ENCODE measurements at regions not wholly inside any gene's neighbourhood (a gene's known extent, or its start where the extent isn't known, plus 50 kb on each side); places are given as distances from the start of the nearest gene placed in this dataset.

DNA sequence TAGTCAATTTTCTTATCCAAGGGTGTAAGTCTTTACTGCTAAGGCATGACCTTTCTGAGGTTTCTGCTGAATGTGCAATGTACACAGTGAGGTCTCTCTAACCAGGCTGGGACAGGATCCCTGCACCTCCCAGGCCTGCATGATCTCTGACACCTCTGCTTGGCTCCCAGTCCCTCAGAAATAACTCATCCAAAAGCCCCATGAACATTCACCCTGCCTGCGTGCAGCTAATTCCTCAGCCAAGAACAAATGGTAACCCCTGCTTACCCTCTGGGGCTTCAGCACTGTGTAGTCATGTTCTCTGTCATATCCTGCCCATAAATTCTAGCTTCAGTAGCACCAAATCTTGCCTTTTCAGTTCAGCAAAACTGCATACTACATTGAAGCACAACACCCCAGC lies 1146.3 kb upstream of the MIR17HG start:
- no peak overlapping the region for H2AFZ ChIP-seq (ENCODE audit: low read depth, low read length, poor library complexity, severe bottlenecking)
- H3K79me2 ChIP-seq (ENCODE audit: insufficient read depth, low read length), result no peaks in the 10 kb centered on the region
- H3K4me2 ChIP-seq (ENCODE audit: low read length), result no peak overlapping the region
- DNase-seq (ENCODE audit: low read depth, low spot score) (no peak), ATAC-seq (no peak)
- intact Hi-C loops (cut with micrococcal nuclease), result no loop called here
- RAD21 ChIA-PET (ENCODE audit: low non-redundant PET in 1 of 2, low total read pairs in 2 of 2, uncharacterized antibody in 2 of 2, unreplicated experiment in 2 of 2), result no interaction called here
- H3K4me3 ChIP-seq (replicated peaks in 1 of 2; ENCODE audit: low read depth in 1 of 2, low read length in 2 of 2), result no peak overlapping the region
- no peaks in the 10 kb centered on the region for H3K27me3 ChIP-seq (ENCODE audit: insufficient read depth, low read length)
- no peak overlapping the region for H3K27ac ChIP-seq (ENCODE audit: low read depth, low read length)
- no TSS peak for BruUV-seq (replicated peaks)
- TF ChIP-seq, protein P1, sequence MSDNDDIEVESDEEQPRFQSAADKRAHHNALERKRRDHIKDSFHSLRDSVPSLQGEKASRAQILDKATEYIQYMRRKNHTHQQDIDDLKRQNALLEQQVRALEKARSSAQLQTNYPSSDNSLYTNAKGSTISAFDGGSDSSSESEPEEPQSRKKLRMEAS (IDR thresholded peaks at IDR 0.05), result no peak
- no peak for TF ChIP-seq POLR2A (IDR thresholded peaks at IDR 0.05; ENCODE audit: borderline replicate concordance, extremely low read depth, insufficient read depth, insufficient read length)
- TF ChIP-seq RAD21 (IDR thresholded peaks at IDR 0.05; ENCODE audit: low read depth), result no peak
- TF ChIP-seq EGR1 (IDR thresholded peaks at IDR 0.05; ENCODE audit: low read depth), result no peak
- no peak for TF ChIP-seq EZH2phosphoT487 (IDR thresholded peaks at IDR 0.05; ENCODE audit: borderline replicate concordance)
- TF ChIP-seq, protein P2, sequence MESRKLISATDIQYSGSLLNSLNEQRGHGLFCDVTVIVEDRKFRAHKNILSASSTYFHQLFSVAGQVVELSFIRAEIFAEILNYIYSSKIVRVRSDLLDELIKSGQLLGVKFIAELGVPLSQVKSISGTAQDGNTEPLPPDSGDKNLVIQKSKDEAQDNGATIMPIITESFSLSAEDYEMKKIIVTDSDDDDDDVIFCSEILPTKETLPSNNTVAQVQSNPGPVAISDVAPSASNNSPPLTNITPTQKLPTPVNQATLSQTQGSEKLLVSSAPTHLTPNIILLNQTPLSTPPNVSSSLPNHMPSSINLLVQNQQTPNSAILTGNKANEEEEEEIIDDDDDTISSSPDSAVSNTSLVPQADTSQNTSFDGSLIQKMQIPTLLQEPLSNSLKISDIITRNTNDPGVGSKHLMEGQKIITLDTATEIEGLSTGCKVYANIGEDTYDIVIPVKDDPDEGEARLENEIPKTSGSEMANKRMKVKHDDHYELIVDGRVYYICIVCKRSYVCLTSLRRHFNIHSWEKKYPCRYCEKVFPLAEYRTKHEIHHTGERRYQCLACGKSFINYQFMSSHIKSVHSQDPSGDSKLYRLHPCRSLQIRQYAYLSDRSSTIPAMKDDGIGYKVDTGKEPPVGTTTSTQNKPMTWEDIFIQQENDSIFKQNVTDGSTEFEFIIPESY (IDR thresholded peaks at IDR 0.05; ENCODE audit: extremely low read depth, insufficient replicate concordance, low read length), result no peak
- no peak for TF ChIP-seq EZH2 (IDR thresholded peaks at IDR 0.05)
- H3K9me3 ChIP-seq (ENCODE audit: control insufficient read depth in 1 of 2, insufficient read depth in 1 of 2, low read depth in 1 of 2, low read length in 2 of 2), result no peaks in the 10 kb centered on the region; a peak in 1 of 4 replicates
- H3K36me3 ChIP-seq (ENCODE audit: control insufficient read depth in 1 of 2, insufficient read depth in 2 of 2, low read length in 2 of 2), result no peaks in the 10 kb centered on the region
- H4K20me1 ChIP-seq (ENCODE audit: insufficient read depth), result no peaks in the 10 kb centered on the region
- H3K4me1 ChIP-seq (ENCODE audit: control insufficient read depth in 1 of 2, insufficient read depth in 2 of 2, low read length in 2 of 2), result no peaks in the 10 kb centered on the region
- no peaks in the 10 kb centered on the region for H3K9me2 ChIP-seq (ENCODE audit: insufficient read depth)
- H3K9ac ChIP-seq (ENCODE audit: low read length), result no peak overlapping the region
- CTCF ChIA-PET, result no interaction called here
- POLR2A ChIA-PET, result no interaction called here

DNA sequence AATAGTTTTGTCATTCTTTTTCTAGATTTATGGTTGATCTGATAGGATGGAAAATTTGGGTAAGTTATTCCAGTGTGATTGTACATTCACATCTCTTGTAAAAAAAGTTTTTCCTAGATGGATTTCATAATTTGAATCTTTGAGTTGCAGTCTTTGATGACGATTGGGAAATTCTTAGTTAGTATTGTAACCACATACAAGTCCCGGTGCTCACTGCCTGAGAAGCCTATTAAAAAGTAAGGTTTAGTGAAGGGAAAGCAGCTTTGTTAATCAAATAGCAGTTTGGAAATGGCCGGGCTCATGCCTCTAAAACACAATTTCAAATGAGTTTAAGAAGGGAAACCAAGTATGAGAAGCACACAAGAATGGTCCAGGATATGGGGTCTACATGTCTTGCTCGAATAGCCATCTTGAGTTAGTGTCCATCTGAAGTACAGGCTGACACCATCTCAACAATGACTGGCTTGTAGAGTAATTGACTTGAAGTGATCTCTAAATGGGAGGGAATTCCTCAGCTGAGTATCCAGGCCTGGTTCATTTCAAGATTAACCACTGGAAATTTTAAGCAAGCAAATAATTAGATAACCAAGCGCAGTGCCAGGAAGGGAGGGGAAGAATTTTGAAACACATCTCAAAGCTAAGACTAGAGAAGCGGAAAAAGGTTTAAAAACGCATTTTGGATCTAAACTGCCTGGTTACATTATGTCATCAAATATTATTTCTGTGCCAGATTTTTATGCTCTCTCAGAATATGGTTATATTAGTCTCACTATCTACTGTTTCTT lies 1145.6 kb upstream of the MIR17HG start:
- H4K20me1 ChIP-seq (ENCODE audit: insufficient read depth), result no peaks in the 10 kb centered on the region
- H3K27me3 ChIP-seq (ENCODE audit: insufficient read depth, low read length), result no peaks in the 10 kb centered on the region
- TF ChIP-seq, protein P3, sequence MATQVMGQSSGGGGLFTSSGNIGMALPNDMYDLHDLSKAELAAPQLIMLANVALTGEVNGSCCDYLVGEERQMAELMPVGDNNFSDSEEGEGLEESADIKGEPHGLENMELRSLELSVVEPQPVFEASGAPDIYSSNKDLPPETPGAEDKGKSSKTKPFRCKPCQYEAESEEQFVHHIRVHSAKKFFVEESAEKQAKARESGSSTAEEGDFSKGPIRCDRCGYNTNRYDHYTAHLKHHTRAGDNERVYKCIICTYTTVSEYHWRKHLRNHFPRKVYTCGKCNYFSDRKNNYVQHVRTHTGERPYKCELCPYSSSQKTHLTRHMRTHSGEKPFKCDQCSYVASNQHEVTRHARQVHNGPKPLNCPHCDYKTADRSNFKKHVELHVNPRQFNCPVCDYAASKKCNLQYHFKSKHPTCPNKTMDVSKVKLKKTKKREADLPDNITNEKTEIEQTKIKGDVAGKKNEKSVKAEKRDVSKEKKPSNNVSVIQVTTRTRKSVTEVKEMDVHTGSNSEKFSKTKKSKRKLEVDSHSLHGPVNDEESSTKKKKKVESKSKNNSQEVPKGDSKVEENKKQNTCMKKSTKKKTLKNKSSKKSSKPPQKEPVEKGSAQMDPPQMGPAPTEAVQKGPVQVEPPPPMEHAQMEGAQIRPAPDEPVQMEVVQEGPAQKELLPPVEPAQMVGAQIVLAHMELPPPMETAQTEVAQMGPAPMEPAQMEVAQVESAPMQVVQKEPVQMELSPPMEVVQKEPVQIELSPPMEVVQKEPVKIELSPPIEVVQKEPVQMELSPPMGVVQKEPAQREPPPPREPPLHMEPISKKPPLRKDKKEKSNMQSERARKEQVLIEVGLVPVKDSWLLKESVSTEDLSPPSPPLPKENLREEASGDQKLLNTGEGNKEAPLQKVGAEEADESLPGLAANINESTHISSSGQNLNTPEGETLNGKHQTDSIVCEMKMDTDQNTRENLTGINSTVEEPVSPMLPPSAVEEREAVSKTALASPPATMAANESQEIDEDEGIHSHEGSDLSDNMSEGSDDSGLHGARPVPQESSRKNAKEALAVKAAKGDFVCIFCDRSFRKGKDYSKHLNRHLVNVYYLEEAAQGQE (IDR thresholded peaks at IDR 0.05; ENCODE audit: low read depth), result no peak
- TF ChIP-seq EZH2 (IDR thresholded peaks at IDR 0.05), result no peak
- no peak for TF ChIP-seq EZH2phosphoT487 (IDR thresholded peaks at IDR 0.05; ENCODE audit: borderline replicate concordance)
- no peak overlapping the region for H3K27ac ChIP-seq (ENCODE audit: low read depth, low read length)
- ATAC-seq, result no peak
- no peak overlapping the region for H2AFZ ChIP-seq (ENCODE audit: low read depth, low read length, poor library complexity, severe bottlenecking)
- ChIA-PET CTCF (no interaction called here), RAD21 (ENCODE audit: low non-redundant PET in 1 of 2, low total read pairs in 2 of 2, uncharacterized antibody in 2 of 2, unreplicated experiment in 2 of 2) (no interaction called here), POLR2A (no interaction called here)
- no peaks in the 10 kb centered on the region; a peak in 1 of 4 replicates for H3K9me3 ChIP-seq (ENCODE audit: control insufficient read depth in 1 of 2, insufficient read depth in 1 of 2, low read depth in 1 of 2, low read length in 2 of 2)
- H3K4me2 ChIP-seq (ENCODE audit: low read length), result no peak overlapping the region
- intact Hi-C loops (cut with micrococcal nuclease), result no loop called here
- H3K4me1 ChIP-seq (ENCODE audit: control insufficient read depth in 1 of 2, insufficient read depth in 2 of 2, low read length in 2 of 2), result no peaks in the 10 kb centered on the region
- H3K4me3 ChIP-seq (replicated peaks in 1 of 2; ENCODE audit: low read depth in 1 of 2, low read length in 2 of 2), result no peak overlapping the region
- no peaks in the 10 kb centered on the region for H3K36me3 ChIP-seq (ENCODE audit: control insufficient read depth in 1 of 2, insufficient read depth in 2 of 2, low read length in 2 of 2)
- H3K9me2 ChIP-seq (ENCODE audit: insufficient read depth), result no peaks in the 10 kb centered on the region
- BruUV-seq (replicated peaks), result no TSS peak
- H3K79me2 ChIP-seq (ENCODE audit: insufficient read depth, low read length), result no peaks in the 10 kb centered on the region
- no peak overlapping the region for H3K9ac ChIP-seq (ENCODE audit: low read length)
- DNase-seq (ENCODE audit: low read depth, low spot score), result no peak

All from HCT116 (cell line).